IMR-90 (cell line): ENCODE measurements at regions not wholly inside any gene's neighbourhood (a gene's known extent, or its start where the extent isn't known, plus 50 kb on each side); places are given as distances from the start of the nearest gene placed in this dataset.

ENCODE experiments used
- ATAC-seq: fragments of 200-7000 bp; cut with Tn5 transposase; 2 replicates; pipeline ENCODE4 v1.9.1; 2020; ENCODE audit warnings: low read depth, mild to moderate bottlenecking, moderate library complexity
- BruUV-seq: library from RNA; stranded (reverse); fragments of 400-500 nt; replicated peaks from 2 replicates; lab custom pipeline; 2021; lab: Mats Ljungman, UMichigan
- CTCF ChIA-PET: fragments of 300-600 bp; formaldehyde crosslinking; extraction: SDS; loops from one replicate; lab custom pipeline; 2021; ENCODE audit warnings: antibody characterized with exemption; lab: Yijun Ruan, JAX
- POLR2A ChIA-PET: fragments of 300-600 bp; sonication (Branson Sonifier 250); formaldehyde crosslinking; loops from one replicate; lab custom pipeline; 2022; ENCODE audit warnings: antibody characterized with exemption; ENCODE audit not compliant: unreplicated experiment; lab: Charles Lee
- DNase-seq: peaks from one replicate; pipeline ENCODE4 v3.0.0; 2013
- H2AFZ ChIP-seq: replicated peaks from 2 replicates; pipeline ENCODE3; 2013; ENCODE audit warnings: low read length, mild to moderate bottlenecking; ENCODE audit not compliant: poor library complexity
- H2AK5ac ChIP-seq: 2 replicates; pipeline ENCODE4 v1.6.1; 2013; ENCODE audit warnings: low read depth, low read length, inconsistent platforms
- H2AK9ac ChIP-seq: replicated peaks from 2 replicates; pipeline ENCODE3; 2013; ENCODE audit warnings: mild to moderate bottlenecking, low read depth, low read length, moderate library complexity; ENCODE audit not compliant: poor library complexity
- H2BK120ac ChIP-seq: 2 replicates; pipeline ENCODE4 v1.6.1; 2013; ENCODE audit warnings: low read depth, low read length, inconsistent platforms
- H2BK15ac ChIP-seq: 3 replicates; pipeline ENCODE4 v1.6.1; 2013; ENCODE audit warnings: low read depth, low read length, inconsistent platforms
- H2BK20ac ChIP-seq: 2 replicates; pipeline ENCODE4 v1.6.1; 2013; ENCODE audit warnings: low read depth, mild to moderate bottlenecking, inconsistent platforms, low read length, moderate library complexity
- H2BK5ac ChIP-seq: 2 replicates; pipeline ENCODE4 v1.6.1; 2013; ENCODE audit warnings: mild to moderate bottlenecking, low read depth, low read length, inconsistent platforms; ENCODE audit not compliant: poor library complexity, severe bottlenecking
- H3K14ac ChIP-seq: replicated peaks from 2 replicates; pipeline ENCODE4 v1.6.1; 2013; ENCODE audit warnings: low read depth, low read length, inconsistent platforms
- H3K18ac ChIP-seq: 2 replicates; pipeline ENCODE4 v1.6.1; 2013; ENCODE audit warnings: low read depth, low read length, control low read depth
- H3K23ac ChIP-seq: 2 replicates; pipeline ENCODE4 v1.6.1; 2013; ENCODE audit warnings: low read depth, low read length, inconsistent platforms
- H3K27ac ChIP-seq: 2 replicates; pipeline ENCODE4 v1.5.1; 2013; ENCODE audit warnings: mild to moderate bottlenecking, control low read depth, low read length; ENCODE audit not compliant: insufficient read depth
- H3K27me3 ChIP-seq: 2 replicates; pipeline ENCODE4 v1.6.1; 2013; ENCODE audit warnings: low read length; ENCODE audit not compliant: control insufficient read depth, insufficient read depth
- H3K36me3 ChIP-seq: 2 replicates; pipeline ENCODE4 v1.6.1; 2013; ENCODE audit warnings: low read length, mixed read lengths; ENCODE audit not compliant: control insufficient read depth, insufficient read depth
- H3K4ac ChIP-seq: 2 replicates; pipeline ENCODE4 v1.6.1; 2013; ENCODE audit warnings: low read depth, low read length, inconsistent platforms
- H3K4me1 ChIP-seq: 2 replicates; pipeline ENCODE4 v1.6.1; 2013; ENCODE audit warnings: low read length, mixed read lengths; ENCODE audit not compliant: control insufficient read depth, insufficient read depth
- H3K4me2 ChIP-seq: 2 replicates; pipeline ENCODE4 v1.6.1; 2013; ENCODE audit warnings: low read depth, mild to moderate bottlenecking, control low read depth, low read length, moderate library complexity
- H3K4me3 ChIP-seq: 2 replicates; pipeline ENCODE4 v1.5.1; 2013; ENCODE audit warnings: low read depth, mild to moderate bottlenecking, control low read depth, low read length, moderate library complexity; ENCODE audit not compliant: insufficient read depth
- H3K56ac ChIP-seq: 2 replicates; pipeline ENCODE4 v1.6.1; 2013; ENCODE audit warnings: low read length, inconsistent platforms; ENCODE audit not compliant: insufficient read depth; ENCODE audit errors: extremely low read depth
- H3K79me1 ChIP-seq, 2 experiments: 2 replicates each; pipeline ENCODE4 v1.6.1; 2013; ENCODE audit warnings: low read length in 2 of 2, inconsistent platforms in 1 of 2, low read depth in 1 of 2
- H3K9ac ChIP-seq: 2 replicates; pipeline ENCODE4 v1.6.1; 2013; ENCODE audit warnings: low read depth, low read length, control low read depth
- H3K9me1 ChIP-seq: 2 replicates; pipeline ENCODE4 v1.6.1; 2013; ENCODE audit warnings: low read length, inconsistent platforms; ENCODE audit not compliant: insufficient read depth
- H3K9me3 ChIP-seq: 2 replicates; pipeline ENCODE4 v1.6.1; 2013; ENCODE audit warnings: low read length; ENCODE audit not compliant: control insufficient read depth, insufficient read depth
- H4K20me1 ChIP-seq: 2 replicates; pipeline ENCODE4 v1.6.1; 2013; ENCODE audit warnings: low read length, inconsistent platforms; ENCODE audit not compliant: insufficient read depth
- H4K5ac ChIP-seq: 2 replicates; pipeline ENCODE4 v1.6.1; 2013; ENCODE audit warnings: mild to moderate bottlenecking, low read depth, low read length, control low read depth
- H4K8ac ChIP-seq, 2 experiments: 2 replicates each; pipeline ENCODE4 v1.6.1; 2013; ENCODE audit warnings: low read depth in 2 of 2, low read length in 2 of 2, control low read depth in 1 of 2, inconsistent platforms in 1 of 2
- H4K91ac ChIP-seq: 2 replicates; pipeline ENCODE4 v1.6.1; 2013; ENCODE audit warnings: low read depth, low read length, inconsistent platforms; ENCODE audit not compliant: insufficient read depth
- BHLHE40 ChIP-seq: fragments of 150-350 bp; IDR thresholded peaks from 2 replicates; pipeline ENCODE4 v1.6.1; 2016; ENCODE audit warnings: mild to moderate bottlenecking, low read depth, low read length
- CEBPB ChIP-seq: IDR thresholded peaks from 2 replicates; pipeline ENCODE4 v1.6.1; 2012; ENCODE audit warnings: low read depth, low read length, improper control_type of control experiment
- CHD1 ChIP-seq: IDR thresholded peaks from 2 replicates; pipeline ENCODE4 v1.6.1; 2012; ENCODE audit warnings: low read depth, low read length, improper control_type of control experiment
- FOS ChIP-seq: fragments of 150-350 bp; IDR thresholded peaks from 2 replicates; pipeline ENCODE4 v1.6.1; 2016; ENCODE audit warnings: low read depth, low read length
- MAFK ChIP-seq: IDR thresholded peaks from 2 replicates; pipeline ENCODE4 v1.6.1; 2012; ENCODE audit warnings: low read depth, low read length, improper control_type of control experiment
- MAZ ChIP-seq: IDR thresholded peaks from 2 replicates; pipeline ENCODE4 v1.6.1; 2012; ENCODE audit warnings: low read depth, mild to moderate bottlenecking, low read length, improper control_type of control experiment, moderate library complexity, borderline replicate concordance
- MXI1 ChIP-seq: IDR thresholded peaks from 2 replicates; pipeline ENCODE4 v1.6.1; 2012; ENCODE audit warnings: low read depth, mild to moderate bottlenecking, low read length, moderate library complexity, borderline replicate concordance
- NFE2L2 ChIP-seq: fragments of 150-350 bp; IDR thresholded peaks from 2 replicates; pipeline ENCODE4 v1.6.1; 2016; ENCODE audit warnings: low read depth, mild to moderate bottlenecking, low read length
- POLR2A ChIP-seq: IDR thresholded peaks from 2 replicates; pipeline ENCODE4 v1.6.1; 2012; ENCODE audit warnings: mild to moderate bottlenecking, low read depth, low read length
- RAD21 ChIP-seq: IDR thresholded peaks from 2 replicates; pipeline ENCODE4 v1.6.1; 2012; ENCODE audit warnings: low read length, improper control_type of control experiment
- RCOR1 ChIP-seq: IDR thresholded peaks from 2 replicates; pipeline ENCODE4 v1.6.1; 2012; ENCODE audit warnings: mild to moderate bottlenecking, low read length, improper control_type of control experiment; ENCODE audit not compliant: insufficient replicate concordance
- RFX5 ChIP-seq: IDR thresholded peaks from 2 replicates; pipeline ENCODE4 v1.8.0; 2012; ENCODE audit warnings: low read depth, mild to moderate bottlenecking, low read length, moderate library complexity
- SMC3 ChIP-seq: fragments of 150-350 bp; IDR thresholded peaks from 2 replicates; pipeline ENCODE4 v1.6.1; 2016; ENCODE audit warnings: low read depth, mild to moderate bottlenecking, antibody characterized with exemption, low read length, moderate library complexity
- WGBS, 2 experiments: methylation state at CpG; one replicate each; pipeline versions ENCODE4 v1.1.5 to v1.1.7; 2013; ENCODE audit warnings: missing lambda C conversion rate in 2 of 2; ENCODE audit not compliant: insufficient read length in 1 of 2; ENCODE audit errors: extremely low coverage in 2 of 2; 5-methylcytosine and 5-hydroxymethylcytosine counted together
- dilution Hi-C: fragments of 300-500 bp; cut with HindIII; formaldehyde crosslinking; loops from one replicate; pipeline ENCODE4 v1.14.3; 2018; ENCODE audit warnings: low sequenced_read_pairs; ENCODE audit not compliant: unreplicated experiment
- in situ Hi-C: fragments of 300-500 bp; cut with MboI; formaldehyde crosslinking; loops from 3 replicates; pipeline ENCODE4 v1.14.3; 2019; ENCODE audit warnings: low sequenced_read_pairs, inconsistent platforms, mixed read lengths
- intact Hi-C: fragments of 100-400 bp; cut with micrococcal nuclease; formaldehyde crosslinking; loops from 2 replicates; pipeline ENCODE4 v1.10.0; 2022
- TF ChIP-seq, protein P1 (sequence below): fragments of 150-350 bp; IDR thresholded peaks from 2 replicates; pipeline ENCODE4 v1.6.1; 2017; ENCODE audit warnings: mild to moderate bottlenecking, antibody characterized with exemption, low read length, low read depth
- TF ChIP-seq, protein P2 (sequence below): fragments of 150-350 bp; IDR thresholded peaks from 2 replicates; pipeline ENCODE4 v1.6.1; 2016; ENCODE audit warnings: low read depth, mild to moderate bottlenecking, low read length, moderate library complexity, borderline replicate concordance
- TF ChIP-seq, protein P3 (sequence below): conservative IDR thresholded peaks from 2 replicates; pipeline ENCODE4 v1.5.1; 2012; ENCODE audit warnings: mild to moderate bottlenecking, low read depth, low read length, improper control_type of control experiment

DNA sequence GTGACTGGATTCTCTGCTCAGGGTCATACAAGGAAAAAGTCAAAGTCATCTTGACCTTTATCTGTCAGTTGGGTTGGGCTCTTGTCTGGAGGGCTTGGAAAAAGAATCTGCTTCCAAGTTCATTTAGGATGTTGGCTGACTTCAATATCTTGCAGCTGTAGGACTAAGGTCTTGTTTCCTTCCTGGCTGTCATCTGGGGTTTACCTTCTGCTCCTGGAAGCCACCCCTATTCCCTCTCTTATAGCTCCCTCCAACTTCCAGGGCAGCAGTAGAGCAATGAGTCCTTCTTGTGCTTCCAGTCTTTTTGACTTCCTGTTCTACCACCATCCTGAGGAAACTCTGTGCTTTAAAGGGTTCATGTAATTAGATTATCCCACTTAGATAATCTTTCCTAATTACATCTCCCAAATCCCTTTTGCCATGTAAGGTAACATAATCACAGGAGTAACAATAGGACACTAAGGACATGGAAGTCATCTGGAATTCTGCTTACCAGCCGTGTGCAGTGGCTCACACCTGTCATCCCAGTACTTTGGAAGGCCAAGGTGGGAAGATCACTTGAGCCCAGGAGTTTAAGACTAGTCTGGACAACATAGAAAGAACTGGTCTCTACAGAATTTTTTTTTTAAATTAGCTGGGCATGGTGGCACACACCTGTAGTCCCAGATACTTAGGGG, 170.7 kb upstream of the KITLG start:
- in situ Hi-C loops, result no loop called here
- H3K27ac ChIP-seq, result no peak overlapping the region
- H3K9me3 ChIP-seq, result no peaks in the 10 kb centered on the region
- ChIA-PET POLR2A (no interaction called here), CTCF (no interaction called here)
- intact Hi-C loops, result no loop called here
- no peak overlapping the region for H3K18ac ChIP-seq
- H2AK5ac ChIP-seq, result no peak overlapping the region
- no peak overlapping the region for H3K4ac ChIP-seq
- BruUV-seq, result no TSS peak
- no peak for ATAC-seq
- H3K27me3 ChIP-seq, result no peaks in the 10 kb centered on the region
- H2BK5ac ChIP-seq, result no peak overlapping the region
- no peak overlapping the region for H3K56ac ChIP-seq
- no peaks in the 10 kb centered on the region for H3K9me1 ChIP-seq
- no peak overlapping the region for H4K8ac ChIP-seq
- TF ChIP-seq FOS, result no peak
- no peak for TF ChIP-seq MAZ
- TF ChIP-seq, protein P1, sequence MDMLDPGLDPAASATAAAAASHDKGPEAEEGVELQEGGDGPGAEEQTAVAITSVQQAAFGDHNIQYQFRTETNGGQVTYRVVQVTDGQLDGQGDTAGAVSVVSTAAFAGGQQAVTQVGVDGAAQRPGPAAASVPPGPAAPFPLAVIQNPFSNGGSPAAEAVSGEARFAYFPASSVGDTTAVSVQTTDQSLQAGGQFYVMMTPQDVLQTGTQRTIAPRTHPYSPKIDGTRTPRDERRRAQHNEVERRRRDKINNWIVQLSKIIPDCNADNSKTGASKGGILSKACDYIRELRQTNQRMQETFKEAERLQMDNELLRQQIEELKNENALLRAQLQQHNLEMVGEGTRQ, result no peak
- no peak for TF ChIP-seq NFE2L2
- TF ChIP-seq RFX5, result no peak
- TF ChIP-seq RAD21, result no peak
- TF ChIP-seq, protein P2, sequence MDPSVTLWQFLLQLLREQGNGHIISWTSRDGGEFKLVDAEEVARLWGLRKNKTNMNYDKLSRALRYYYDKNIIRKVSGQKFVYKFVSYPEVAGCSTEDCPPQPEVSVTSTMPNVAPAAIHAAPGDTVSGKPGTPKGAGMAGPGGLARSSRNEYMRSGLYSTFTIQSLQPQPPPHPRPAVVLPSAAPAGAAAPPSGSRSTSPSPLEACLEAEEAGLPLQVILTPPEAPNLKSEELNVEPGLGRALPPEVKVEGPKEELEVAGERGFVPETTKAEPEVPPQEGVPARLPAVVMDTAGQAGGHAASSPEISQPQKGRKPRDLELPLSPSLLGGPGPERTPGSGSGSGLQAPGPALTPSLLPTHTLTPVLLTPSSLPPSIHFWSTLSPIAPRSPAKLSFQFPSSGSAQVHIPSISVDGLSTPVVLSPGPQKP, result no peak
- no peak for TF ChIP-seq POLR2A
- no peak for TF ChIP-seq MXI1
- TF ChIP-seq SMC3, result no peak
- no peak for TF ChIP-seq RCOR1
- no peak for TF ChIP-seq CEBPB
- no peak for TF ChIP-seq CHD1
- TF ChIP-seq MAFK, result no peak
- TF ChIP-seq BHLHE40, result no peak
- TF ChIP-seq, protein P3, sequence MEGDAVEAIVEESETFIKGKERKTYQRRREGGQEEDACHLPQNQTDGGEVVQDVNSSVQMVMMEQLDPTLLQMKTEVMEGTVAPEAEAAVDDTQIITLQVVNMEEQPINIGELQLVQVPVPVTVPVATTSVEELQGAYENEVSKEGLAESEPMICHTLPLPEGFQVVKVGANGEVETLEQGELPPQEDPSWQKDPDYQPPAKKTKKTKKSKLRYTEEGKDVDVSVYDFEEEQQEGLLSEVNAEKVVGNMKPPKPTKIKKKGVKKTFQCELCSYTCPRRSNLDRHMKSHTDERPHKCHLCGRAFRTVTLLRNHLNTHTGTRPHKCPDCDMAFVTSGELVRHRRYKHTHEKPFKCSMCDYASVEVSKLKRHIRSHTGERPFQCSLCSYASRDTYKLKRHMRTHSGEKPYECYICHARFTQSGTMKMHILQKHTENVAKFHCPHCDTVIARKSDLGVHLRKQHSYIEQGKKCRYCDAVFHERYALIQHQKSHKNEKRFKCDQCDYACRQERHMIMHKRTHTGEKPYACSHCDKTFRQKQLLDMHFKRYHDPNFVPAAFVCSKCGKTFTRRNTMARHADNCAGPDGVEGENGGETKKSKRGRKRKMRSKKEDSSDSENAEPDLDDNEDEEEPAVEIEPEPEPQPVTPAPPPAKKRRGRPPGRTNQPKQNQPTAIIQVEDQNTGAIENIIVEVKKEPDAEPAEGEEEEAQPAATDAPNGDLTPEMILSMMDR, result no peak
- H3K4me1 ChIP-seq, result no peaks in the 10 kb centered on the region
- no peaks in the 10 kb centered on the region for H3K36me3 ChIP-seq
- DNase-seq, result no peak
- no peak overlapping the region for H4K91ac ChIP-seq
- H3K79me1 ChIP-seq, result no peaks in the 10 kb centered on the region
- H2AFZ ChIP-seq, result no peak overlapping the region
- H3K14ac ChIP-seq, result no peak overlapping the region
- H2AK9ac ChIP-seq, result no peak overlapping the region
- no peak overlapping the region for H2BK20ac ChIP-seq
- H4K20me1 ChIP-seq, result no peaks in the 10 kb centered on the region
- no peak overlapping the region for H2BK120ac ChIP-seq
- no peak overlapping the region for H3K23ac ChIP-seq
- dilution Hi-C loops, result no loop called here
- H3K9ac ChIP-seq, result no peak overlapping the region
- H2BK15ac ChIP-seq, result no peak overlapping the region
- H3K4me3 ChIP-seq, result no peak overlapping the region
- no CpG with 5 or more reads among the region's 1 CpG for WGBS, 2 experiments
- H4K5ac ChIP-seq, result no peak overlapping the region
- H3K4me2 ChIP-seq, result no peak overlapping the region
